Upper lobe of right lung (tissue), 1 donor: ENCODE measurements at regions not wholly inside any gene's neighbourhood (a gene's known extent, or its start where the extent isn't known, plus 50 kb on each side); places are given as distances from the start of the nearest gene placed in this dataset.

Experiments
- ATAC-seq: fragments of 200-7000 bp; cut with Tn5 transposase; one replicate; pipeline ENCODE4 v1.9.1; 2020; ENCODE audit warnings: mild to moderate bottlenecking, moderate library complexity
- DNase-seq: peaks from one replicate; pipeline ENCODE4 v3.0.0-alpha.2; 2020
- H3K27ac ChIP-seq: fragments of 200-600 bp; one replicate; pipeline ENCODE4 v1.8.0; 2022
- H3K27me3 ChIP-seq: fragments of 200-600 bp; one replicate; pipeline ENCODE4 v1.8.0; 2022; ENCODE audit warnings: mild to moderate bottlenecking
- H3K36me3 ChIP-seq: fragments of 200-600 bp; one replicate; pipeline ENCODE4 v1.8.0; 2022
- H3K4me1 ChIP-seq: fragments of 200-600 bp; one replicate; pipeline ENCODE4 v1.8.0; 2022
- H3K4me3 ChIP-seq: fragments of 200-600 bp; one replicate; pipeline ENCODE4 v1.8.0; 2022; ENCODE audit warnings: mild to moderate bottlenecking
- H3K9me3 ChIP-seq: fragments of 200-600 bp; one replicate; pipeline ENCODE4 v1.8.0; 2022
- intact Hi-C: fragments of 100-400 bp; cut with DNase I; formaldehyde crosslinking; loops from one replicate; pipeline ENCODE4 v1.11.0; 2022
- TF ChIP-seq, protein P1 (sequence below): fragments of 200-600 bp; IDR thresholded peaks from one replicate; pipeline ENCODE4 v1.8.0; 2022; ENCODE audit warnings: antibody characterized with exemption
- donor health status: DM: no; HTN: yes; CAD: no; lungs with severe emphysema.

DNA sequence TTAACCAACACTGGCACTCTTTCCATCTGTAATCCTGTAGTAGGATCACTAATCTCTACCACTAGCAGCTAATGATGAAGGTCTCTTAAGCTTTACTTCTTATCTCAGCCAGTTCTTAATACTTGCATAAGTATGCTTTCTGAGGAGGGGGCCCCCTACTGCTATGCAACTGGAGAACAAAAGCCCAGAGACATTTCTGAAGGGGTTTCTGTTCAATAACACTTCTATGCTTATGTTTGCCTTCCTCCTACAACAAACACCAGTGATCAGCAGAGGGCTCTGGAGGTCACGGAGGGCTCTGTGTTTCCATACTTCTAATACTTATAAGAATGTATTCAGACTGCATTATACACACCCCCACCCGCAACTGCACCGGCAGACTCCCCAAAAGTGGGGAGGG lies 215.8 kb downstream of the BARHL2 start:
- Histone ChIP-seq H3K4me3 (no peak overlapping the region), H3K36me3 (no peaks in the 10 kb centered on the region), H3K4me1 (no peaks in the 10 kb centered on the region), H3K27ac (no peak overlapping the region), H3K27me3 (no peaks in the 10 kb centered on the region), H3K9me3 (no peaks in the 10 kb centered on the region)
- intact Hi-C loops: no loop called here
- TF ChIP-seq, protein P1, sequence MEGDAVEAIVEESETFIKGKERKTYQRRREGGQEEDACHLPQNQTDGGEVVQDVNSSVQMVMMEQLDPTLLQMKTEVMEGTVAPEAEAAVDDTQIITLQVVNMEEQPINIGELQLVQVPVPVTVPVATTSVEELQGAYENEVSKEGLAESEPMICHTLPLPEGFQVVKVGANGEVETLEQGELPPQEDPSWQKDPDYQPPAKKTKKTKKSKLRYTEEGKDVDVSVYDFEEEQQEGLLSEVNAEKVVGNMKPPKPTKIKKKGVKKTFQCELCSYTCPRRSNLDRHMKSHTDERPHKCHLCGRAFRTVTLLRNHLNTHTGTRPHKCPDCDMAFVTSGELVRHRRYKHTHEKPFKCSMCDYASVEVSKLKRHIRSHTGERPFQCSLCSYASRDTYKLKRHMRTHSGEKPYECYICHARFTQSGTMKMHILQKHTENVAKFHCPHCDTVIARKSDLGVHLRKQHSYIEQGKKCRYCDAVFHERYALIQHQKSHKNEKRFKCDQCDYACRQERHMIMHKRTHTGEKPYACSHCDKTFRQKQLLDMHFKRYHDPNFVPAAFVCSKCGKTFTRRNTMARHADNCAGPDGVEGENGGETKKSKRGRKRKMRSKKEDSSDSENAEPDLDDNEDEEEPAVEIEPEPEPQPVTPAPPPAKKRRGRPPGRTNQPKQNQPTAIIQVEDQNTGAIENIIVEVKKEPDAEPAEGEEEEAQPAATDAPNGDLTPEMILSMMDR: no peak
- DNase-seq (no peak), ATAC-seq (no peak)

DNA sequence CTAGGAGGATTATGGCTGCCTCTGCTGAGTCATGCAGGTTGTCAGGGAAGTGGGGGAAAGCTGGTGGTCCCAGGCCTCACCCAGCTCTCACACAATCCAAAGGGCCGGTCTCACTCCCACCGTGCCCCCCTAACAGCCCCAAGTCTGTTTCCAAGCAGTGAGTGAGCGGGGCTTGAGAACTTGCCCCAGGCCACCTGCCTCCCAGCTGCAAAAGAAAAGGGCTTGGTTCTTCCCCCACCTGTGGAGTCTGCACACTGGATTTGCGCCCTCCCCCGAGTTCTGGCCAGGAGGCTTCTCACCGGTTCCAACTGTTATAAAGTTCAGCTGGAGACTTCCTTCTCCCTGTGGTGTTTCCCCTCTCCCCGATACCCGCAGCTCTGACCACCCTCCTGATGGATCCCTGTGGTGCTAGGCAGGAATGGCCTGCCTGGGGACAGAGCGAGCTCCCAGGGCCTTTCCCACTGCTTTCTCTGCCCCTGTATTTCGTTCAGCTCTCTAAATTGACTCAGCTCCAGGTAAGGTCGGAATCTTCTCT lies 222.3 kb downstream of the BARHL2 start:
- Histone ChIP-seq H3K27me3 (no peaks in the 10 kb centered on the region), H3K27ac (no peak overlapping the region), H3K36me3 (no peaks in the 10 kb centered on the region), H3K4me3 (no peak overlapping the region), H3K9me3 (no peaks in the 10 kb centered on the region), H3K4me1 (no peaks in the 10 kb centered on the region)
- intact Hi-C loops: no loop called here
- no peak for ATAC-seq
- TF ChIP-seq, protein P1: no peak
- DNase-seq: no peak

DNA sequence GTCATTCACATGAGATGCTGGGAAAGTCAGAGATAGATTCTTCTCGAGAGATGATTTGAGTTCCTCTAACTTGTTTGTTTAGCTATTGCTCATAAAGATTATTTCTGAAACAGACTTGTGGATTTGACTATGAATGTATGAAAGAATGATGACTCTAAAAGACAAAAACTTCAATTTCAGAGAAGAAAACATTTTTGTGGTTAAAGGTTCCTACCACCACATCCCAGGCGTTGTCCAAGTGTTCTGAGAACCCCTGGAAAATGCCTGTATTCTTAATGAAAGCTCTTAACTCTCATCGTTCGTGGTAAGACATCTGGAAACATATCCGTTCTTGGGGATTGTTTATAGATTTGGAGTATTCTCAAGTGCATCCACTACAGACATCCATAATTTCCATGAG lies 228.7 kb downstream of the BARHL2 start:
- Histone ChIP-seq H3K27ac (no peak overlapping the region), H3K36me3 (no peaks in the 10 kb centered on the region), H3K4me1 (no peaks in the 10 kb centered on the region), H3K9me3 (no peaks in the 10 kb centered on the region), H3K27me3 (no peaks in the 10 kb centered on the region), H3K4me3 (no peak overlapping the region)
- no peak for DNase-seq
- ATAC-seq: no peak
- TF ChIP-seq, protein P1: no peak
- intact Hi-C loops: no loop called here

DNA sequence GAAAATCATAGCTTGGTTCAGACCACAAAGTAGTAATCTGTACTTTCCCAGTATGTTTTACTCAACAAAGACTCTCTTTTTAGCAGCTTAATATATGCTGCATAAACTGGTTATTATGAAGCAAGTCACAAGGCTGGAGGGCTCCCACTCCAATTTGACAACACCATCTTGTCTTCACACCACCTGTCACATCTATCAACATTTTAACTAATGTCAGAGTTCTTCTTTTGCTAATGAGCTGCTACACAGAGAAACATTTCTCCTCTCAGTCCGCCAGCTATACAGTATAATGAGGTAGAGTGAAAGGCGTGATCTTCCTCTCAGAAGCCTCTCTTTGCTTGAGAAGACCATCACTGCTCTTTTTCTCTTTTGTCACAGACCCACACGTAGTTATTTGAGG lies 230.1 kb downstream of the BARHL2 start:
- DNase-seq: no peak
- intact Hi-C loops: no loop called here
- ATAC-seq: no peak
- Histone ChIP-seq H3K27ac (no peak overlapping the region), H3K4me3 (no peak overlapping the region), H3K4me1 (no peaks in the 10 kb centered on the region), H3K27me3 (no peaks in the 10 kb centered on the region), H3K9me3 (no peaks in the 10 kb centered on the region), H3K36me3 (no peaks in the 10 kb centered on the region)
- TF ChIP-seq, protein P1: no peak

DNA sequence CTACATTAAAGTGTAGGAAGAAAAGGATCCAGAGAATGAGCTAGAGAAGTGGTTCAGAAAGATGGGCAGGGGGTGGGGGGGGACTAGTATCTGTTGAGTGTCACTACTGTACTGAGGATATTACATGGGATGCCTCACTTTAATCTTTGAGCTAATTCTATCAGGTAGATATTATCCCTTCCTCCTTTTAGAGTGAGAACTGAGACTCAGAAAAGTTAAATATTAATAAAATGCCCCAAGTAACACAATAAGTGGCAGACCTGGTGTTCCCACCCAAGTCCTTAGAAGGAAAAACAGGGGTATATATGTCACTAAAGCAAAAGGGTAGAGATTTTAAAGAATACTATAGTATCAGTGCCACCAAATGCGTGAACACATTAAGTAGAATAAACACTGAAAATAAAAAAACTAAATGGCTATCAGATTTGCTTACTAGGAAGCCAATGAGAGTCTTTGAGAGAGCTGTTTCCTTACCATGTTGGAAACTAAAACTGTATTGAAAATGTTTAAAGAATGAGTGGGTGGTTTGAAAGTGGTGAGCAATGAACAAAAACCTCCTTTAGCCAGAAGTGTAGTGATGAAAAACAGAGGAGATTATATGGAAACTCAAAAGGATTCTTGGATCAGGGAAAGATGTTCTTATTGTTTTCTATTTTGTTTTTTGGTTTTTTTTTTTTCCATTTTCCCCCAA lies 230.8 kb downstream of the BARHL2 start:
- H3K36me3 ChIP-seq: no peaks in the 10 kb centered on the region
- no peaks in the 10 kb centered on the region for H3K9me3 ChIP-seq
- H3K4me3 ChIP-seq: no peak overlapping the region
- DNase-seq: no peak
- H3K27me3 ChIP-seq: no peaks in the 10 kb centered on the region
- TF ChIP-seq, protein P1: no peak
- no peak overlapping the region for H3K27ac ChIP-seq
- intact Hi-C loops: no loop called here
- no peak for ATAC-seq
- no peaks in the 10 kb centered on the region for H3K4me1 ChIP-seq
